C4-2B (cell line): ENCODE measurements at regions not wholly inside any gene's neighbourhood (a gene's known extent, or its start where the extent isn't known, plus 50 kb on each side); places are given as distances from the start of the nearest gene placed in this dataset.
"Not testable (repeated sequence)": the region's sequence is repeated elsewhere in the genome, so short reads cannot be mapped to it uniquely, and the experiment has no call there.

Experiments used
- H3K27ac ChIP-seq: fragments of 450-650 bp; 2 replicates; pipeline ENCODE4 v1.5.1; 2017
- CTCF ChIP-seq: fragments of 450-650 bp; conservative IDR thresholded peaks from 2 replicates; pipeline ENCODE4 v1.5.1; 2017; ENCODE audit warnings: mild to moderate bottlenecking
- ZFX ChIP-seq: fragments of 450-650 bp; IDR thresholded peaks from 2 replicates; pipeline ENCODE4 v1.6.1; 2017

DNA sequence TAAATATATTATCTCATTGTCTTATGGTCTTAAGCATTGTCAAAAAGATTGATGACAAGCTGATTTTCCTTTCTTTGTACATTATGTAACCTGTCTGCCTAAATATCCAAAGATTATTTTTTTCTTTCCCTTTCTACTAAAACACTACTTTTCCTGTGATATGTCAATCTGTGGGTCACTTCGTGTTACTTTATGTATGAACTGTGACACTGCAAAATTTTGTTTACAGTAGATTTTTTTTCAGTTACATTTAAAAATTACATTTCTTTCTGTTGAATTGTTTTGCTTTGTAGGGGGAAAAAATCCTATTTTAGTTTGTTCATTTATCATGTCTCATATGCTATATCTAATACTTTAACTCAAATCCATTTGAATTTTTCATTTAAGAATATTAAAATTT lies 392.3 kb upstream of the ATXN7L3B start:
- H3K27ac ChIP-seq: no peak overlapping the region
- TF ChIP-seq CTCF: no peak
- no peak for TF ChIP-seq ZFX

DNA sequence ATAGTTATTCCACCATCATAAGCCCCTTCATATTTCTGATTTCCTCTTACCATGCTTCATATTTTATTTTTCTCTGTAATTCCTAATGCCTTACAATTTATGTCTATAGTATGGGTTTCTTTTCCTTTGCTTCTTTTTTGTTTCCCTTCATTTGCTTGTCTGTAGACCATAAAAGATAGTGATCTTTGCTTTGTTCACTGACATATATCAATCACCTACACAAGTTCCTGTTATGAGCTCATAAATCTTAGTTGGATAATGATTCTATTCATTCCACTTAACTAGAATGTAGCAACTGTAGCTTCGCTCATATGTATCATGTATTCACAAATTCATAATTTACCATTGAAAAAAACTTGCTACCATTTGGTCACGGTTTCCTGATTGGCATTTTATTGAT lies 388.8 kb upstream of the ATXN7L3B start:
- H3K27ac ChIP-seq: no peak overlapping the region
- TF ChIP-seq CTCF (no peak), ZFX (no peak)

DNA sequence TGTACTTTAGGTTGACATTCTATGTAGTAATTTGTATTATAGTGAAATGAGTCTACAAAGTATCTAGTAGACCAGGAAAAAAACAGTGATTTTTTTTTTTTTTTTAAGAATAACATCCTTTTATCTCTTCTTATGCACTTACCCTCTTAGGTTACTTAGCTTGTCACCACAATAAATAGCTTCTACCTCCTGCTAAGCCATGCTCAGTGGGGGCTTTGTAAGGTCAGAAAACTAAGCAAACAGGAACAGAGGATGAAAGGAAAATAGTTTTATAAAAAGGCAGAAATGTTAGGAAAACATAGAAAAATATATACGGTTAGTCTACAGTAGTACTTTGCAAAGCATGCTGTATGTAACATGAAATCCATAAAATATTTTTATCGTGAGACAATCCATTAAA lies 385.3 kb upstream of the ATXN7L3B start:
- H3K27ac ChIP-seq: no peak overlapping the region
- no peak for TF ChIP-seq CTCF
- no peak for TF ChIP-seq ZFX

DNA sequence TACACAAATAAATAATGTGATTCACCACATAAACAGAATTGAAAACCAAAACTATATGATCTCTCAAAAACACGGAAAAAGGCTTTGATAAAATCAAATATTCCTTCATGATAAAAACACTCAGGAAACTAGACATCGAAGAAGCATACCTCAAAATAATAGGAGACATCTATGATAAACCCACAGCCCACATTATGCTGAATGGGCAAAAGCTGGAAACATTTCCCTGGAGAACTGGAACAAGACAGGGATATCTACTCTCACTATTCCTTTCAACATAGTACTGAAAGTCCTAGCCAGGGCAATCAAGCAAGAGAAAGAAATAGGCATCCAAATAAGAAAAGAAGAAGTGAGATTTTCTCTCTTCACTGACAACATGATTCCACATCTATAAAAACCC lies 371.5 kb upstream of the ATXN7L3B start:
- TF ChIP-seq ZFX (no peak), CTCF (no peak)
- H3K27ac ChIP-seq: no peak overlapping the region

GRCh38 chr12:74169607-74170006 lies 368.0 kb upstream of the ATXN7L3B start:
- no peak for TF ChIP-seq ZFX
- no peak for TF ChIP-seq CTCF
- no peak overlapping the region for H3K27ac ChIP-seq

GRCh38 chr12:74170645-74171477 lies 366.8 kb upstream of the ATXN7L3B start:
- H3K27ac ChIP-seq: no peak overlapping the region
- TF ChIP-seq ZFX (no peak), CTCF (no peak)

GRCh38 chr12:74171478-74171909 lies 366.1 kb upstream of the ATXN7L3B start:
- H3K27ac ChIP-seq: no peak overlapping the region
- TF ChIP-seq CTCF (no peak), ZFX (no peak)

- H3K27ac ChIP-seq: not testable (repeated sequence)
Observed at GRCh38 chr12:74174961-74175360, 362.7 kb upstream of the ATXN7L3B start.
